ENCODE measurements at regions not wholly inside any gene's neighbourhood (a gene's known extent, or its start where the extent isn't known, plus 50 kb on each side); places are given as distances from the start of the nearest gene placed in this dataset.

DNA sequence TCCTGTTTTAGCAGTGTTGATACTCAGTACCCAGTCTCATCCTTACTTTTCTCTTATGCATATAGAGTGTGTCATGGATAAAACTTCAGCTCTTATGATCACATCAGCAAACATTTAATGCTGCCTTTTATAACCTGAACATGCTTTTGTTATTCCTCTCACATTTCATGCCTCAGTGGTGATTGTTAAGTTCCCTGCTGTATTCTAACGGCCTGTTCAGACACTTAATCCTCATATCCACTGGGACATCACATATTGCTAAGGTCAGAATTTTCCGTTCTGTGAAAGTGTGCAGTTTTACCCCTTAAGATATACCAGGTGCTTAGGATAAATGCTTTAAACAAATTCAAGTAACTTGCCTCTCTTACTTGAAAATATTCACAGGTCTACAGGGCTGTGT is 268.7 kb upstream of the SEL1L start:
- H3K27ac ChIP-seq (ENCODE audit: low read depth, low read length), result no peak overlapping the region
- DNase-seq (ENCODE audit: low read depth, low spot score), result no peak
- H3K27me3 ChIP-seq (ENCODE audit: control insufficient read depth, insufficient read depth, low read length), result no peaks in the 10 kb centered on the region
- TF ChIP-seq CTCF (IDR thresholded peaks at IDR 0.05; ENCODE audit: low read depth, low read length), result no peak
- ChIA-PET CTCF (no interaction called here), POLR2A (no interaction called here)
- H3K4me3 ChIP-seq (ENCODE audit: low read depth, low read length), result no peak overlapping the region
- H3K9me3 ChIP-seq (ENCODE audit: control insufficient read depth, insufficient read depth, low read length), result no peaks in the 10 kb centered on the region; the same call in 1 of the 2 replicates

- Histone ChIP-seq H3K4me3 (ENCODE audit: low read depth, low read length) (no peak overlapping the region), H3K9me3 (ENCODE audit: control insufficient read depth, insufficient read depth, low read length) (peaks cover 3% of the 10 kb centered on the region; the same call in 1 of the 2 replicates), H3K27me3 (ENCODE audit: control insufficient read depth, insufficient read depth, low read length) (no peaks in the 10 kb centered on the region), H3K27ac (ENCODE audit: low read depth, low read length) (no peak overlapping the region)
- no peak for DNase-seq (ENCODE audit: low read depth, low spot score)
- no peak for TF ChIP-seq CTCF (IDR thresholded peaks at IDR 0.05; ENCODE audit: low read depth, low read length)
- ChIA-PET POLR2A (no interaction called here), CTCF (no interaction called here)
Measured at GRCh38 chr14:81805785-81806184, 272.1 kb upstream of the SEL1L start.

DNA sequence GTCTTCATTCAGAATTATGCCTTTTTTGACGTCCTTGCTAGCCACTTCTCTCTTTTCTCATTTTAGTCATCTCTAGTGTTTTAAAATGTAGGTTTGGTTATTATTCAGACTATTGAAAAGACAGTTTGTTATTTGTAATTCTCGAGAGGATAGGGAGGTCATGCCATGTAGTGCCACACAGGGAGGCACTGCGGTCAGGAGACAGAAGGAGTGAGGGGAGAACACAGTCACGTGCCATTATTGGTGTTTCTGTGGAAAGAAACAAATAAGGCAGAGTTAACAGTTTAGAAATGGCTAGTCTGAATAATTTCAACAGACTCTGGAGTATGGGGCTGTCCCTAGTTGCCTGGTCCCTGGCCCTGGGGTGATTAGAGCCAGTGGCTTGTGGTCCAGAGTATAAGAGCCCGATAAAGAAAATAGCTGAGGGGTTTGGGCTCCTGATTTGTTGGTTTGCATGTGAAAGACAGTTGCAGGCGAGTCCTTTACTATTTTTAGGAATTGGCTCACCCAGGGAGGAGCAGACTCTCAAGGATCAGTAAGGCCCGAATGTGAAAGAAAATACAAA is 278.1 kb upstream of the SEL1L start:
- ChIA-PET POLR2A (no interaction called here), CTCF (no interaction called here)
- TF ChIP-seq CTCF (IDR thresholded peaks at IDR 0.05; ENCODE audit: low read depth, low read length), result no peak
- H3K9me3 ChIP-seq (ENCODE audit: control insufficient read depth, insufficient read depth, low read length), result peaks cover 17% of the 10 kb centered on the region; the same call in 1 of the 2 replicates
- no peak overlapping the region for H3K27ac ChIP-seq (ENCODE audit: low read depth, low read length)
- no peak overlapping the region for H3K4me3 ChIP-seq (ENCODE audit: low read depth, low read length)
- no peak for DNase-seq (ENCODE audit: low read depth, low spot score)
- H3K27me3 ChIP-seq (ENCODE audit: control insufficient read depth, insufficient read depth, low read length), result no peaks in the 10 kb centered on the region

DNA sequence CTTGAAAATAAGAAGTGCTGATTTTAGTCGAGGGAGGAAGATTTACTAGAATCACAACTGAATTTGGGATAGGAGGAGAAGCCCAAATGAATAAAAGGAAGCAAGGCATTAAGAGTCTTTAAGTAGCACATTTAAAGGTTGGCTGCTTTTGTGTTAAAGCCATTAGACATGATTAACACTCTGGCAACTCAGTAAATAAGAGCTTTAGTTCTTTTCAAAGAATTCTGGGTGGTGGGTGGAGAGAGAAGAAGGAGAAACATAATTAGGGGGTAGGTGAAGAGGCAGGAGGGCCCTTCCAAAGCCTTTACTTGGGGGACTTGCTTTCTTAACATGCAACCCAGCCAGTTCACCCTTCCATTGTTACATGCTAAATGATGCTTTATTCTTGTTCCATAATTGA is 284.6 kb upstream of the SEL1L start:
- no peak for TF ChIP-seq CTCF (IDR thresholded peaks at IDR 0.05; ENCODE audit: low read depth, low read length)
- Histone ChIP-seq H3K27me3 (ENCODE audit: control insufficient read depth, insufficient read depth, low read length) (no peaks in the 10 kb centered on the region), H3K4me3 (ENCODE audit: low read depth, low read length) (no peak overlapping the region), H3K9me3 (ENCODE audit: control insufficient read depth, insufficient read depth, low read length) (peaks cover 9% of the 10 kb centered on the region; the same call in 1 of the 2 replicates), H3K27ac (ENCODE audit: low read depth, low read length) (no peak overlapping the region)
- POLR2A ChIA-PET, result no interaction called here
- DNase-seq (ENCODE audit: low read depth, low spot score), result no peak
- CTCF ChIA-PET, result no interaction called here

DNA sequence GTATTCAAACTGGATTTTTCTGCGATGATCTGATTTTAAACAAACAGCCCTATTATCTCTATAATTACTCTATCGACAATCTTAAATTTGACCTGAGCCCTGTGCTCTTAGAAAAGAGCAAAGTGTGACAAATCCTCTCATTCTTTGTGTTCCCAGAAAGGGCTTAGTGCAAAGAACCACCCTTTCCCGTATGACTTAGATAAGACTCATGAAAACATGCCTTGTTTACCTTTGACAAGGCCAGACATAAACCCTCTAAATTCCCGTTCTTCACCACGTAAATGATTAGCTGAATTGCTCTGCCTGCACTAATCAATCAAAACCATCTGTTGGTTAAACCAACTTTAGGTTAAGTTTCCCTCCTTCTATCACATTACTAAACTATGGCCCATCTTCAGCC is 285.7 kb upstream of the SEL1L start:
- DNase-seq (ENCODE audit: low read depth, low spot score), result no peak
- no peak for TF ChIP-seq CTCF (IDR thresholded peaks at IDR 0.05; ENCODE audit: low read depth, low read length)
- POLR2A ChIA-PET, result no interaction called here
- CTCF ChIA-PET, result no interaction called here
- Histone ChIP-seq H3K27me3 (ENCODE audit: control insufficient read depth, insufficient read depth, low read length) (no peaks in the 10 kb centered on the region), H3K9me3 (ENCODE audit: control insufficient read depth, insufficient read depth, low read length) (peaks cover 10% of the 10 kb centered on the region; the same call in 1 of the 2 replicates), H3K4me3 (ENCODE audit: low read depth, low read length) (no peak overlapping the region), H3K27ac (ENCODE audit: low read depth, low read length) (no peak overlapping the region)
